EL (cell line): ENCODE measurements at regions not wholly inside any gene's neighbourhood (a gene's known extent, or its start where the extent isn't known, plus 50 kb on each side); places are given as distances from the start of the nearest gene placed in this dataset.
"Not testable (repeated sequence)": the region's sequence is repeated elsewhere in the genome, so short reads cannot be mapped to it uniquely, and the experiment has no call there.

Source experiments
- DNase-seq: peaks from one replicate; pipeline ENCODE4 v3.0.0-alpha.2; 2016

DNA sequence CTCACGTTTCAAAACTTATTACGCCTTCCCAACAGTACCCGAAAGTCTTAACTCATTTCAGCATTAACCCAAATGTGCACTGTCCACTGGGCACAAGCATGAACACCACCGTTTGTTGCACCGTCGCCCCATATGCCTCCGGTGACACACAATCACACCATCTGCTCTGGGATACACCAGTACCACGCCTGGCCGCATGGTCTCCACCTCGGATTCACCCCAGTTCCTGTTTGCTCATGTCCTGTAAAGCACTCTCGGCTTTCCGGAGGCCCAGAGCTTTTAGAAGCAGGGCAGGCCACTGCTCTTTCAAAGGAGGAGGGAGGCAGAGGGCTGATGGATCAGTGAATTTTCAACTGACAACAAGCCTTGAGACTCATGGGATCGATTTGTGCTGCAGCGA lies 1570.0 kb upstream of the DEFB115 start:
- no peak for DNase-seq

DNA sequence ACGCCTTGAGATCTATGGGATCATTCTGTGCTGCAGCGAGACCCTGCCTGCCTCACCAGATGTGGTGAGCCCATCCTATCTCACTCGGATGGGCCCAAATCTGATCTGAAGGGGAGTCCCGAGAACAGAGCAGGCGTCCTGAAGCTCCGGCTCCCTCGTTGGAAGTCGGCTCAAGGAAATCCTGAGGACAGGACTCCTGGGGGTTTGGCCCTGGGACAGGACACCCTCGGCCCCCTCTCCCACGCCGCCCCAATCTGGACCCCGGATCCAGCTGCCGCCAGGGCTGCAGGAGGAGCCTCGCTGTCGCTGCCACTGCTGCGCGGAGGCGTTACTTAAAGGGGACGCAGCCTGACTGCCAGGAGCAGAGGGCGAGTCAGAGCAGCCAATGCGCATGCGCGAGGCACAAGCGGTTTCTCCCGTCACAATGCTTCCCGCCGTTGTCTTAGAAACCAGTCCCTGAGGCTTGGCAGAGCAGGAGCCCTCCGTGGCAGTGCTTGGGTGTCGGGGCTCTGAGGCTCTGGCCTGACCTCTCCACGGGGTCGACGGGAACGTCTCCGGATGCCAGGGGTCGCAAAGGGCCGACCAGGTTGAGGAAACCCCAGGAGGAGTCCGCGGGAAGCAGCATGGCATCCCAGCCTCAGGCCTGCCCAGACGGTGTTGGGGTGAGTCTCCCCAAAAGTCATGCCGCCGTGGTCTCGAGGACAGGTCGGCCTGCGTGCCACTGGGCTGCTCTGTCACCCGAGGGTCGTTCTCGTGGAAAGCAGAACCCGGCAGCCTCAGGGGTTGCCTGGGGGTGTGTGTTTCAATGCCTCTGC lies 1567.8 kb upstream of the DEFB115 start:
- no peak for DNase-seq

DNA sequence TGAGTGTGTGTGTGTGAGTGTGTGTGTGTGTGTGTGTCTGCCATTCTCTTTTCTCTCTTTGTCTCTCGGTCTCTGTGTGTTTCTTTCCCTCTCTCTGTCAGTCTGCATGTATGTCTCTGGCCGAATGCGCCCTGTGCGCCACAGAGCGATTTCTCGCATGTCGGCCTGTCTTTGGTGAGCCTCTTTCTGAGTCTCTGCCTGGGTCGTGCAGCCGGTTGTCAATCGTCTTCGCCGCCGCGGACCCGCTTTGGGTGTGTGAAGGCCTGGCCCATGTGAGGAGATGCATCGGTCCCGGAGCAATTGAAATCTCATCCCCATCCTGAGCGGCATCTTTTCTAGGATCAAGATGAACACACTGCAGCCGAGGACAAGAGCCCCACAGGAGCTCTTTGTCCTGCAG lies 1567.2 kb upstream of the DEFB115 start:
- DNase-seq: no peak

DNA sequence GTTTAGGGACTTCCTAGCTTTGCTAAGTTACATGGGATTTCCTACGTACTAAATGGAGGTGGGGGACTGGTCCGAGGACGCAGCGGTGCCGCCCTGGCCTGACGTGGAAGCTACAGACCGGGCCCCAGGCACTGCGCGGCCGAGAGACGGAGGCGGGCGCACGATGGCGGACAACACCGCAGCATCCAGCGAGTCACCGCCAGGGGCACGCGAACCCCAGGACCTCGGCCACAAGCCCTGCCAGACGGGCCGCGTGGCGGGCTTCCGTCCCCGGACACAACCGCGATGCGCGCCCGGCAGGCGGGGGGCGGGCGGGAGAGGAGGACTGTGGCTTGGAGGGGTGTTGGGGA lies 1516.9 kb upstream of the DEFB115 start:
- no peak for DNase-seq

DNA sequence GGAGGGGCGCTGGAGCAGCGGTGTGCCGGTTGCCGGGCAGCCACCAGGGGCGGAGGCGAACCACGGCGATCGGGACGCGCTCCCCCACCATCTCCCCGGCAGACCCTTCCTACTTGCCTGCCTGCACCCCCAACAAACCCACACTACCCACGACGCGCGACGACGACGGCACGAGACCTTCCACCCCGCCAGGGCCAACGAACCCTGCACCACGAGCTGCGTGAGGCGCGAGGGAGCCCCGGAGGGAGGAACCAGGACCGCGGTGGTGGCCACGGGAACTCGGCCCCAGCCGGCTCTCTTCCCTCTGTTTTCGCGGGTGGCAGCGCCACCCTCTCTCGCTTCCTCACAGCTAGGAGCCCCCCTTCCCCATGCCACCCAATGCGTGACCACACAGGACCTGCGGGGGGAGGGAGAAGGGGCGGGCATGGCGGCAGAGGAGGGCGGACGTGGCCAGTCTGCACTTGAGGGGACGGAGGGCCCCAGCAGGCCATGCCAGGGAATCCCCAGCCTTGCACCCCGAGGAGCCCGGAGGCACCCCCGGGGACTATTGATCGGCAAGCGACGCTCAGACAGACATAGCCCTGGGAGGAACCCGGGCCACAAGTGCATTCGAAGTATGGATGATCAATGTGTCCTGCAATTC lies 1516.4 kb upstream of the DEFB115 start:
- DNase-seq: no peak

DNA sequence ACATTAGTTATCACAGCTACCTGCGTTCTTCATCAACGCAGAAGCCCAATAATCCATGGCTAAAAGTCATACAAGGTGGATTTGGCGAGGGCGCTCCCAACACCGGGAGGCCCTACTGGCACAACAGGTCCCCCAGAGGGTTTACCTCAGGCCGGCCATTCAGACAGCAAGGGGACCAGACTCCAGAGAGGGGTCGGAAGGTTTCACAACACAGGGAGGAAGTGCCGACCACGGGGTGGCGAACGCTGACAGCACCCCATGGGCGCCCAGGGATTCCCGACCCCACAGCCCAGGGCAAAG lies 1515.9 kb upstream of the DEFB115 start:
- no peak for DNase-seq

DNA sequence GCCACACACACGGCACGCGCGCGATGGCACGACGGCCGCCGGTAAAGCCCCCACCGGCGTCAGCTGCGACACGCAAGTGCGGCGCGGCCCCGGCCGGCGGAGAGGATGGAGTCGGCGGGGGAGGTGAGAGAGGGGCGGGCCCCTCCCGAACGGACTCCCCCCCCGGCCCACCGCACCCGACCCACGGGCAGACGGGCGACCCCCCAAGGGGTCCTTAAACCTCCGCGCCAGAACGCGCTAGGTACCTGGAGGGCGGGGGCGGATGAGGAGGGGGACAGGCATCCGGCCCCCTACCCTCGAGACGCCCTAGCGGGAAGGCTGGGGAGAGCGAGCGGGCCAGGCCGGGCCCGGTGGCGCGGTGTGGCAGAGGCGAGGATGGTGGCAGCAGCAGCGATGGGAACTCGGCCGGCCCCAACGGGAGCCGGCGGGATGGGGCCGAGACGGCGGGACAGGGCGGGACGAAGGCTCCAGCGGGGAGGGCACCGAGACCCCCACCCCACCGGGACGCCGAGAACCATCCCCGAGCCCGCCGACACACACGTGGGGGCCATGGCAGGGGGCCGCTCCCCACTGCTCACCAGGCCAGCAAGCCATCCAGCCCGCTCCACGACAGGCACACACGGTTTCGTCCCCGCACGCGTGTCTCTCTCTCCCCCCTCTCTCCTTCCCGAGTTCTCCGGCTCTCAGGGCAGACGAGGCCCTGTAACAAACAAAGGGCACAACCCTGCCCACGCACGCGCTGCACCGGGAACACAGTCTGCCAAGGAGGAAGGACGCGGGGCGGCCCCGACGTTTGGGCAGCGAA lies 1515.4 kb upstream of the DEFB115 start:
- no peak for DNase-seq

DNA sequence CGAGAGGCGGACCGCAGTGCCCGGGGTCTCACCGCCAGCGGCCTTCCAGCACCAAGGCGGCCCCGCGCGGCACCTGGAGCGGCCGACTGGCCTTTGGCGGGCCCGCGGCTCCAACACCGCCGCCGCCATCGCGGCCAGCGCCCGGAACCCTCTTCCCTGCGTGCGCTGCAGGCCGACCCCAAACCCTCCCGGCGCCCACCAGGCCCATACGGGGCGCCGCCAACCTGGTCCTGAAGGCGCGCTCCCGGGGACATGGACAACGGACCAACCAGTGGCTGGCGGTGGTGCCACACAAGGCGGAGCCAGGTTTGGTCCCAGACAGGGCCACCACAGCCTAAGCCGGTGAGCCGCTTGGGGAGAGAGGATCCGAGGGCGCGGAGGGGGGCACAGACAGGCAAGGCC lies 1514.8 kb upstream of the DEFB115 start:
- DNase-seq: no peak

DNA sequence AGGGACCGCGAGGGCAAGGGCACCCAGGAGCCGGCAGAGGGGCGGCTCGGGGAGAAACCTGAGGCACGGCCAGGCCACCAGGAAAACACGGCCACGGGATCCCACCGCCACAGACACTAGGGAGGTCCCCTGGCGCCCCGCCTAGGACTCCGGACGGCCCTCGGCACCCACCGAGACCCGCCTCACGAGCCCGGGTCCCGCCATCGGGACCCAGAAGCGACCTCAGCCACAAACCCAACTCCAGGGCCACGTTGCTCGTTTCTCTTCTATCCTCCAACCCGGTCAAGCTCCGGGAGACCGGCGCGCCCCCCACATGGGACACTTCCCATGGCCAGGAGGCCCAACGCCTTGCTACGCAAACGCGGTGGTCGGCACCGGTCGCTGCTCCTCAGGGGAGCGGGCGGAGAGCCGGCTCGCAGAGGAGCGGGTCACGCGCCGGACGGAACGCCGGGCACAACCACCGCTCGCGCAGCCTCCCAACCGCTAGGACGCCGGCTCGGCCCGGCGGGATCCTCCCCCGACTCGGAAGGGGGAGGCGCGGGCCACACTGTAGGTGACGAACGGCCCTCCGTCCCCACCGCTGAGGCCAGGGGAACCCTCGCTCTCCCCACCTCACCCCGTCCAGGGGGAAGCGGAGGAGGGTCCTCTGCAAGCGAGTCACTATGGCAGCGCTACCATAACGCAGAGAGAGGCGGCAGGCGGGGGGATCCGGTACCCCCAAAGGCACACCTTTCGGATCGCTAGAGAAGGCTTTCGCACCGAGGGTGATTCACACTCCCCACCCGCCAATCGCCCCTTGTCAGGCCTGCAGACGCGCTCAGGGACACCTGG lies 1514.1 kb upstream of the DEFB115 start:
- DNase-seq: no peak

DNA sequence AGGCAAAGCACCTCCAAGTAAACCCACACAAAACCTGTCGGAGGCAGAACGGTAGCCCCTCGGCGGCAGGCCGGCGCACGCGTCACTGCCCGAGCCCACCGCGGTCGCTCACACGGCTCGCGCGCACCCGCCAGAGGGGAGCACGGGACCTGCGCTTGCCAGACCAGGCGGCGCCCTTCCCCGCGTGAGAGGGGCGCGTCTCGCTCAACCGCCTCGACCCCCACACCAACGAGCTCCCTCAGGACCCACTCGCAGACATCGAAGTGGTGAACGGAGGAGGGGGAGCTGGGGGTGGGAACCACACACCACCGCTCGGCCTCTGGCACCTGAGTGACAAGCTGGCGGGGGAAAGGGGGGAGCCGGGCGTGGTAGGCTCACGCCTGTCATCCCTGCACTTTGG lies 1513.4 kb upstream of the DEFB115 start:
- no peak for DNase-seq

DNA sequence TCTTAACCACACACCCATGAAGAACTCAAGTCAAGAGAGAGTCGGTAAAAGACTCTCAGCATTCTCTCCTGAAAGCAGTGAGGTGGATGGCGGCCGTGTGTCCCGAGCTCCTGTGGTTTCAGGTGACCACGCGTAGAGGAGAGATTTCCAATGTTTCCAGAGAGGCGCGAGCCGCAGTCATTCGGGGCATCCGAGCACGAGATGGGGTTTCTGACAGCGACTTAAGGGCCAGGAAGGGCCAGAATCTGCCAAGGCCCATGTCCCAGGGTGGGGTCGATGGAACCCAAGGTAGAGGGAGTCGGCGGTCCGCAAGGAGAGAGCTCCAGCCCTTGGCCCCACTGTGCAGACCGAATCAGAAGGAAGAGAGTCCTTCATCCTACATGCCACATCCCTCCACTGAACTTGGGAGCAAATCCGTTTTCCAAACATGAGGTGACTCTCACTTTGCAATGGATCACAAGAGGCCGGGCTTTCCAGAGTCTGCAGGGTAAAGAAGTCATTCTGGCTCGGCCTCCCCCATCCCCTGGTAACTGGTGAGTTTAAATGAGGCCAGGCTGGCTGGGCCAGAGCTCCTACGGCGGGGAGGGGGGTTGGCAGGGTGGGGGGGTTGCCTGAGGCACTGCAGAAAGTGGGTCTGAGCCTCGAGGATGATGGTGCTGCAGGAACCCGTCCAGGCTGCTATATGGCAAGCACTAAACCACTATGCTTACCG lies 1511.8 kb upstream of the DEFB115 start:
- not testable (repeated sequence) for DNase-seq

DNA sequence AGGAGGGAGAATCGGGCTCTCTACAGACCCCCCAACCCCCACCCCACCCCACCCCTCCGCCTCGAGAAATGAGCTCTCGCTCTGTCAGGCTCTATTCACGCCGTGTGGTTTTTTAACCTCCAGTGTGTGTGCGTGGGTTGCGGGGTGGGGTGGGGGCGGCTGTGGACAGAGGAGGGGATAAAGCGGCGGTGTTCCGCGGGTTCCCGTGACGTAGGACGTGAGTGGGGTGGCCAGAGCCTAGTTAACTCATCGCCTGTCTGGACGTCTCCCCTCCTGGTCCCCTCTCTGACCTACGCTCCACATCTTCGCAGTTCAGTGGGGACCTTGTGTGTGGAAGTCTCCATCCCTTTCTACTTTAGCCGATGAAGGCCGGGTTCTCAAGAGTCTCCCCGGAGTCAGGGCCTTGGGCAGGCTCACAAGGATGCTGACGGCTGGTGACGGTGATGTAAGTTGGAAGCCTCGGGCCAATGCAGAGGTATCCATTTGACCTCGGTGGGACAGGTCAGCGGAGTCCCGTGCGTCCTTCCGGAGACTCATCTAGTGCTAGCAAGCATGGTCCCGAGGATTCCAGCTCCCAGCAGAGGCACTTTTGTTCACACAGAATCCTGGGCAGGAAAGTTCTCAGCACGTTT lies 1507.1 kb upstream of the DEFB115 start:
- DNase-seq: no peak

DNA sequence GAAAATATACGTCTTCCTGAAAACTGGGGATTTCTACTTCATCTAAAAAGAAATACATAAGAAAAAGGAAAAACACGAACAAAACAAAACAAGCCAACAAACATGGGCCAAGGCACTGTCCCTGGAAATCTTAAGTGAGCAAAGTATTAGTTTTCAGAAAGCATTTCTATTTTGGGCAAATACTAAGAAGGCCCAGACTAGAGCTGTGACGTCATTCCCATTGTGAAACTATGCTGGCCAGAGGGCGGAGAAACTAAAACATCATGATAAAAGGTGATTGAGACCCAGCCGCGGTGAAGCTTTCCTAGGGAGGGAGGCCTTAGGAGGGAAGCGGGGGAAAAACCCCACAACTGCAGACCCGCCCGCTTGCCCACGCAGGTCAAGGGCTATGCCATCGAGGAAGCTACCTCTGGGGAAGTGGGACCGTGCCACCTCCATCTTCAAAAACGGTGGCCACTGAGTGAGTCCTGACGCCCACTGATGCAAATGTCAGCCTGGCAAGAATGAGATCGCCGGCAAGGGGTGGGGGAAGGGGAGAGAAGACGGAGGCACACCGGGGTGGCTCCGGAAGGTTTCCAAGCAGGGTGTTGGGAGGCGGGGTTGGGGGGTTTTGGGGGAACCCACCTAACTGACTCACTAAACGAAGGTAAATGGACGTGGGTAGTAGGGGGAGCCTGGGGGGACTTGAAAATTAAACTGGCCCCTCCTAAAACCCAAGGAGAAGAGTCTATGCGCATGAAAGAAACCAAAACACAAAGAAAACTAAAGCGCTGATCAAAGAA lies 1504.6 kb upstream of the DEFB115 start:
- DNase-seq: not testable (repeated sequence)

DNA sequence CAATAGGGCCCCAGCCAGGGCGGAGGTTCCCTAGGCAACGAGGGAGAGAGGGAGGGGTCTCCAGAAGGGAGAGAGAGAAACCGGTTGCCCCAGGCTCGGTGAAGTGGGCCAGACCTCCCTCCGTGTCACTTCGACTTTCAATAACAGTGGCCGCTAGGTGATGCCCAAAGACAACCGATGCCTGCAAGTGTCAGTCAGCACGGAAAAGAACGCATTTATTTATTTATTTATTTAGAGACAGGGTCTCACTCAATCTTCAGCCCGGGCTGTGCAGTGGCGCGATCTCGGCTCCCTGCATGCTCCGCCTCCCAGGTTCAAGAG lies 1504.1 kb upstream of the DEFB115 start:
- DNase-seq: not testable (repeated sequence)

DNA sequence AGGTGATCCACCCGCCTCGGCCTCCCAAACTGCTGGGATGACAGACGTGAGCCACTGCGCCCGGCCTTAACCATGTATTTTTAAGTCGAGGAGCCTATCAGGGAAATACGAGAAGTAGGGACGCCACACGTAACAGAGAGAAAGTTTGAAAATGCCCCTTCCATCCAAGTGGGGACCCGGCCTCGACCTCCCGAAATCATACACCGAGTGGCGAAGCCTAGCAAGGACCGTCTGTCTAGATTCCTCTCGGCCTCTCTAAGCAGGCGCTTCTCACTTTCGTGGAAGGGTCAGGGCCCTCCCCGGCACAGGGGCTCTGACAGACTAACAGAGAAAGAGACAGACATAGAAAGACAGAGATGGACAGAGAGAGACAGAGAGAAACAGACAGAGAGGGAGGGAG lies 1503.6 kb upstream of the DEFB115 start:
- DNase-seq: not testable (repeated sequence)

DNA sequence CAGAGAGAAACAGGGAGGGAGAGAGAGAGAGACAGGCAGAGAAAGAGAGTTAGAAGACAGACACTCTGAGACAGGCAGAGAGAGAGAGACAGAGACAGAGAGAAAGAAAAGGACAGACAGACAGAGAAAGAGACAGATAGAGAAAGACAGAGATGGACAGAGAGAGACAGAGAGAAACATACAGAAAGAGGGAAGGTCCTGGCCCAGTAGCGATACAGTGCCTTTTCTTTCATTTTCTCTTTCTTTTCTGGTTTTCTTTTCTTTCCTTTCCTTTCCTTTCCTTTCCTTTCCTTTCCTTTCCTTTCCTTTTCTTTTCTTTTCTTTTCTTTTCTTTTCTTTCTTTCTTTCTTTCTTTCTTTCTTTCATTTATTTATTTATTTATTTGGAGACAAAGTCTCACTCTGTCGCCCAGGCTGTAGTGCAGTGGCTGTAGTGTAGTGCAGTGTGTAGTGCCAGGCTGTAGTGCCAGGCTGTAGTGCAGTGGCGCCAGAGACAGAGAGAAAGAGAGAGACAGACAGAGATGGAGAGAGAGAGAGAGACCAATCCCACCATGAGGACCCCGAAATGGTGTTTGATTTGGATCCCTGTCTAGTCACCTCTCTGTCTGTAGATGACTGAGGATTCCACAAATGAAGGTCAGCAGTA lies 1501.5 kb upstream of the DEFB115 start:
- DNase-seq: not testable (repeated sequence)

DNA sequence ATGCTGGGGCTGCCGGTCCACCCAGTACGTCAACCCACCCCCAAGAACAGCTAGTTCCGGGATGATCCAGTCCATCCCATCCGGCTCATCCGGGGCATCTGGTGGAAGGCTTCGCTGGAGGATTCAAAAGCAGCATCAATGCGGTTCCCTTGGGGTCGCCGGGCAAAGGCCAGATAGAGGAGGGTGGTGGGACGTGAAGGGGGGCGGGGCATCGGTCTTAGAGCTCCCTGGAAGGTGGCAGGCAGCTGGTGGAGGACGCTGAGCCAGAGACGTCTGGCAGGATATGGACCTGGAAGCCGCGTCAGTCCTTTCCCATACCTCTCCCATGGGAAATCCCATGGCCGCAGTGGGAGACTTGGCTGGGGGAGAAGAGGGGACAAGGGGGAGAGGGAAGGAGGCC lies 1500.8 kb upstream of the DEFB115 start:
- DNase-seq: no peak

DNA sequence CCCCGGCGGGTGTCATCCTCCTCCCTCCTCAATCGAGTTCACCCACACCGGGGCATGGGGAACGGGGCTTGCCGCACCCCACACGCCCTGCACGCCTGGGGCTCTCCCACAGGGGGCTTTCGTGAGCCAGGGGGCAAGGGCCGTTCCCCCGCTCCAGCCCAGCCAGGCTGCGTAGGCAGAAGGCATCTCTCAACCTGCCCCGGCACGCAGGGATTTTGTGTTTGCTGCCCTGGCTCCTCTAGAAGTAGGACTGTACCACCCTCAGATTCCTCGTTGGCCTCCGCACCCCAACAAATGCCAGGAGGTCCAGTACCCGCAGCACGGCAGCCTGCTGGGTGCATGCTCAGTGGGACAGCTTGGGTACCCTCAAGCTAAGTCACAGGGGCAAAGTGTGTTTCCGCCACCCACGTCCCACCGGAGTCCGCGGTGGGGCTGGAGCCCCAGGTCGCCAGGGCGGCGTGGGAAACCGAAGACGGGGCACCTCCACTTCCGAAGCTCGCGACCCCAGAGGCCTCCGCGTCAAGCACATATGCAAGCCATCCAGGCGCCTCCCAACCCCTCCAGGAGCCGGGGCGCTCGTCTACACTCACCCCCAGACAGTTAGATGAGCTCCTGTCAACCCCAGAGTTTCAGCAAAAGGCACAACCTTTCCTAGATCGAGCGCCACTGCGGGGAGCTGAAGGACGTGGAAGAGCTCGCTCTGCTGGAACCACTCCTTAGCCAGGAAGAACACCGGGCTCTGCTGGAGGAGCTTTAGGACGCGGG lies 1495.7 kb upstream of the DEFB115 start:
- not testable (repeated sequence) for DNase-seq

DNA sequence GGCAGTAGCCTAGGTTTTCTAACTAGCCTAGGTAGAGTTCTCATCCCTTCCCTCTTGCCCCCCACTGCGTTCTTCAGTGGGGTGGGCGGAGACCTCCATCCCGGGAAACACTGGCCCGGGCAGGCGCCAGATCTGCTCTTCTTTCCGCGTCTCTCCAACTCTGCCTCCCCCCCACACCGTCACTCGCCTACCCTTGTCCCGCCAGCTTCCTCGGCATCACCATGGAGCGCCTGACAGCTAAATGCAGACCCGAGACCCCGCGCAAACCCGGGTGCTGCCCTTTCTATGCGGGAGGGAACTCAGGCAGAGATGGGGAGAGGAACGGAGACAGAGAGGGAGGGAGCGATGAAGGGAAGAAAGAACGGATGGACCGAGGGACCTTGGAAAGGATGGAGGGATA lies 1494.8 kb upstream of the DEFB115 start:
- DNase-seq: no peak
